Ascending aorta (tissue), 2 donors: ENCODE measurements at regions not wholly inside any gene's neighbourhood (a gene's known extent, or its start where the extent isn't known, plus 50 kb on each side); places are given as distances from the start of the nearest gene placed in this dataset.

Experiments used
- DNase-seq, 2 donors: peaks; one replicate each; pipeline ENCODE4 v3.0.0-alpha.2; 2019; ENCODE audit warnings: low spot score in 2 of 2
- H3K27ac ChIP-seq, 2 donors: fragments of 200-600 bp; sonication (generic); one replicate each; pipeline ENCODE4 v1.5.1; 2016 to 2017; ENCODE audit warnings: mild to moderate bottlenecking in 1 of 2
- H3K27me3 ChIP-seq: fragments of 200-600 bp; sonication (generic); one replicate; pipeline ENCODE4 v1.5.1; 2017
- H3K36me3 ChIP-seq, 2 donors: fragments of 200-600 bp; sonication (generic); one replicate each; pipeline ENCODE4 v1.5.1; 2016
- H3K4me1 ChIP-seq, 2 donors: fragments of 200-600 bp; sonication (generic); one replicate each; pipeline ENCODE4 v1.5.1; 2016 to 2017; ENCODE audit warnings: mild to moderate bottlenecking in 1 of 2
- H3K4me3 ChIP-seq, 2 donors: fragments of 200-600 bp; sonication (generic); one replicate each; pipeline ENCODE4 v1.5.1; 2016 to 2017; ENCODE audit warnings: mild to moderate bottlenecking in 1 of 2
- H3K9me3 ChIP-seq, 2 donors: fragments of 200-600 bp; sonication (generic); one replicate each; pipeline ENCODE4 v1.5.1; 2016
- CTCF ChIP-seq, 3 experiments: fragments of 200-600 bp in 2 of 3; fragments of 450-650 bp in 1 of 3; sonication (generic) in 2 of 3; IDR thresholded peaks; one replicate each; pipeline ENCODE4 v1.5.1; 2016 to 2019; ENCODE audit warnings: antibody characterized with exemption in 3 of 3, mild to moderate bottlenecking in 1 of 3, moderate library complexity in 1 of 3
- intact Hi-C: fragments of 100-400 bp; cut with DNase I; formaldehyde crosslinking; loops from one replicate; pipeline ENCODE4 v1.15.1; 2023

- Histone ChIP-seq H3K9me3 (no peaks in the 10 kb centered on the region), H3K27ac (no peak overlapping the region), H3K27me3 (no peaks in the 10 kb centered on the region), H3K4me3 (peak overlapping the region; percentile 36 to 62), H3K36me3 (no peaks in the 10 kb centered on the region), H3K4me1 (peaks cover 5 to 9% of the 10 kb centered on the region in 2 donors)
- intact Hi-C loops = no loop called here
- no peak for TF ChIP-seq CTCF (IDR thresholded peaks at IDR 0.05)
- DNase-seq = no peak
Measured at GRCh38 chr5:116361979-116362577, 212.5 kb downstream of the SEMA6A start.

GRCh38 chr5:116361171-116361967, 213.3 kb downstream of the SEMA6A start:
- peak in 1 of 3 experiments; percentile 4 for TF ChIP-seq CTCF (IDR thresholded peaks at IDR 0.05)
- intact Hi-C loops = no loop called here
- Histone ChIP-seq H3K4me3 (peak overlapping the region; percentile 36 to 62), H3K27ac (no peak overlapping the region), H3K9me3 (no peaks in the 10 kb centered on the region), H3K4me1 (peaks cover 5 to 9% of the 10 kb centered on the region in 2 donors), H3K27me3 (no peaks in the 10 kb centered on the region), H3K36me3 (no peaks in the 10 kb centered on the region)
- no peak for DNase-seq

GRCh38 chr5:116360008-116360853, 214.4 kb downstream of the SEMA6A start:
- intact Hi-C loops = no loop called here
- Histone ChIP-seq H3K9me3 (no peaks in the 10 kb centered on the region), H3K27ac (no peak overlapping the region), H3K4me1 (peaks cover 5 to 9% of the 10 kb centered on the region in 2 donors), H3K27me3 (no peaks in the 10 kb centered on the region), H3K4me3 (peak overlapping the region in 1 of 2 donors; percentile 62), H3K36me3 (no peaks in the 10 kb centered on the region)
- DNase-seq = no peak
- no peak for TF ChIP-seq CTCF (IDR thresholded peaks at IDR 0.05)

GRCh38 chr5:116359592-116359991, 215.0 kb downstream of the SEMA6A start:
- H3K4me3 ChIP-seq = no peak overlapping the region
- no peaks in the 10 kb centered on the region for H3K9me3 ChIP-seq
- H3K27me3 ChIP-seq = no peaks in the 10 kb centered on the region
- DNase-seq = no peak
- peaks cover 5 to 9% of the 10 kb centered on the region in 2 donors for H3K4me1 ChIP-seq
- H3K36me3 ChIP-seq = no peaks in the 10 kb centered on the region
- TF ChIP-seq CTCF (IDR thresholded peaks at IDR 0.05) = no peak
- no peak overlapping the region for H3K27ac ChIP-seq
- intact Hi-C loops = no loop called here

GRCh38 chr5:116358911-116359418, 215.7 kb downstream of the SEMA6A start:
- Histone ChIP-seq H3K27ac (no peak overlapping the region), H3K36me3 (no peaks in the 10 kb centered on the region), H3K4me1 (peaks cover 5 to 9% of the 10 kb centered on the region in 2 donors), H3K27me3 (no peaks in the 10 kb centered on the region), H3K4me3 (no peak overlapping the region), H3K9me3 (peaks cover 0 to 2% of the 10 kb centered on the region in 2 donors)
- TF ChIP-seq CTCF (IDR thresholded peaks at IDR 0.05) = no peak
- no peak for DNase-seq
- intact Hi-C loops = no loop called here
